Prostate gland (tissue), 2 donors: ENCODE measurements at regions not wholly inside any gene's neighbourhood (a gene's known extent, or its start where the extent isn't known, plus 50 kb on each side); places are given as distances from the start of the nearest gene placed in this dataset.

ENCODE experiments used
- CTCF ChIP-seq, 4 experiments: fragments of 200-600 bp in 2 of 4; fragments of 450-650 bp in 2 of 4; sonication (generic) in 2 of 4; IDR thresholded peaks; 1 replicate in 3 of 4; 2 replicates in 1 of 4; pipeline ENCODE4 v1.5.1; 2016 to 2019; ENCODE audit warnings: antibody characterized with exemption in 4 of 4, mild to moderate bottlenecking in 2 of 4, moderate library complexity in 2 of 4
- POLR2A ChIP-seq: fragments of 450-650 bp; IDR thresholded peaks from one replicate; pipeline ENCODE4 v1.6.1; 2016; ENCODE audit warnings: antibody characterized with exemption, mild to moderate bottlenecking
- POLR2AphosphoS5 ChIP-seq: sonication (generic); formaldehyde crosslinking; IDR thresholded peaks from one replicate; pipeline ENCODE4 v1.6.1; 2017; ENCODE audit warnings: antibody characterized with exemption

DNA sequence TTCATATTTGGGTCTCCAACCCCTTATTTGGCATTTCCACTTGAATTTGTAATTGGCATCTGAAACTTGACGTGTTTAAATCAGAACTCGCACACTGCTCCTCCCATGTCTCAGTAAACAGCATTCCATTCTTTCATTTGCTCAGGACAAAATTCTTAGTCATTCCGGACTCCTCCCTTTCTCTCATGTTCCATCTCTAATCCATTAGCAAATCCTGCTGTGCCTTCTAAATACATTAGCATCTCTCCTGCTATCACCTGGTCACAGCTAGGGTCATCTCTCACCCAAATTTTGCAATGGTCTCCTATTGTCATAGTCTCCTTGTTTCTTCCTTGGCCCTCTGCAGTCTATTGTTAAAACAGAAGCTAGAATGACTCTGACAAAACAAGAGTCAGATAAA, 119.9 kb upstream of the CADPS start:
- TF ChIP-seq CTCF (IDR thresholded peaks at IDR 0.05) = no peak
- no peak for TF ChIP-seq POLR2A
- TF ChIP-seq POLR2AphosphoS5 = no peak
